Stimulated activated CD8-positive, alpha-beta memory T cell treated with anti-CD3 and anti-CD28 coated beads, Interleukin-12 subunit alpha, Interleukin-12 subunit beta, amount 100 ng/mL, for 4 hours (primary cell): ENCODE measurements at regions not wholly inside any gene's neighbourhood (a gene's known extent, or its start where the extent isn't known, plus 50 kb on each side); places are given as distances from the start of the nearest gene placed in this dataset.

Experiments
- DNase-seq: peaks from one replicate; pipeline ENCODE4 v3.0.0-alpha.2; 2020; ENCODE audit warnings: low read depth

- no peak for DNase-seq
Observed at GRCh38 chr1:208541225-208541855, 297.2 kb upstream of the PLXNA2 start.

GRCh38 chr1:208542309-208542708 lies 298.1 kb upstream of the PLXNA2 start:
- DNase-seq = no peak

GRCh38 chr1:208544053-208544452 lies 299.9 kb upstream of the PLXNA2 start:
- DNase-seq = no peak

- DNase-seq = no peak
Observed at GRCh38 chr1:208544794-208545193, 300.6 kb upstream of the PLXNA2 start.

GRCh38 chr1:208551024-208551423 lies 306.8 kb upstream of the PLXNA2 start:
- no peak for DNase-seq

- DNase-seq = no peak
Observed at GRCh38 chr1:208551633-208552320, 307.6 kb upstream of the PLXNA2 start.

- no peak for DNase-seq
Observed at GRCh38 chr1:208552928-208553327, 308.7 kb upstream of the PLXNA2 start.

GRCh38 chr1:208556461-208556860 lies 312.3 kb upstream of the PLXNA2 start:
- DNase-seq = no peak

GRCh38 chr1:208557046-208557722 lies 313.0 kb upstream of the PLXNA2 start:
- DNase-seq = no peak

- no peak for DNase-seq
Observed at GRCh38 chr1:208557723-208558094, 313.5 kb upstream of the PLXNA2 start.

GRCh38 chr1:208559597-208560329 lies 315.6 kb upstream of the PLXNA2 start:
- no peak for DNase-seq

- DNase-seq = no peak
Observed at GRCh38 chr1:208562151-208562960, 318.2 kb upstream of the PLXNA2 start.

GRCh38 chr1:208564466-208564865 lies 320.3 kb upstream of the PLXNA2 start:
- no peak for DNase-seq

- no peak for DNase-seq
Observed at GRCh38 chr1:208565756-208566440, 321.7 kb upstream of the PLXNA2 start.

- no peak for DNase-seq
Observed at GRCh38 chr1:208569181-208569580, 325.0 kb upstream of the PLXNA2 start.

- DNase-seq = no peak
Observed at GRCh38 chr1:208570362-208570761, 326.2 kb upstream of the PLXNA2 start.

GRCh38 chr1:208576425-208576824 lies 332.2 kb upstream of the PLXNA2 start:
- no peak for DNase-seq

GRCh38 chr1:208577381-208577905 lies 333.3 kb upstream of the PLXNA2 start:
- no peak for DNase-seq

- no peak for DNase-seq
Observed at GRCh38 chr1:208581209-208581608, 337.0 kb upstream of the PLXNA2 start.

- no peak for DNase-seq
Observed at GRCh38 chr1:208581667-208582066, 337.5 kb upstream of the PLXNA2 start.

- no peak for DNase-seq
Observed at GRCh38 chr1:208584167-208584755, 340.1 kb upstream of the PLXNA2 start.
